Omental fat pad (tissue), 3 donors: ENCODE measurements at regions not wholly inside any gene's neighbourhood (a gene's known extent, or its start where the extent isn't known, plus 50 kb on each side); places are given as distances from the start of the nearest gene placed in this dataset.

Experiments used
- ATAC-seq: fragments of 150-250 bp; one replicate; pipeline ENCODE4 v1.9.1; 2016; ENCODE audit warnings: mild to moderate bottlenecking, moderate library complexity; ENCODE audit not compliant: low FRiP score
- DNase-seq: peaks from one replicate; pipeline ENCODE4 v3.0.0-alpha.2; 2019; ENCODE audit warnings: low spot score
- TF ChIP-seq, protein P1 (sequence below), 3 donors: fragments of 450-650 bp; IDR thresholded peaks; one replicate each; pipeline ENCODE4 v1.5.1; 2016 to 2017; ENCODE audit warnings: antibody characterized with exemption in 3 of 3, mild to moderate bottlenecking in 3 of 3, moderate library complexity in 2 of 3

DNA sequence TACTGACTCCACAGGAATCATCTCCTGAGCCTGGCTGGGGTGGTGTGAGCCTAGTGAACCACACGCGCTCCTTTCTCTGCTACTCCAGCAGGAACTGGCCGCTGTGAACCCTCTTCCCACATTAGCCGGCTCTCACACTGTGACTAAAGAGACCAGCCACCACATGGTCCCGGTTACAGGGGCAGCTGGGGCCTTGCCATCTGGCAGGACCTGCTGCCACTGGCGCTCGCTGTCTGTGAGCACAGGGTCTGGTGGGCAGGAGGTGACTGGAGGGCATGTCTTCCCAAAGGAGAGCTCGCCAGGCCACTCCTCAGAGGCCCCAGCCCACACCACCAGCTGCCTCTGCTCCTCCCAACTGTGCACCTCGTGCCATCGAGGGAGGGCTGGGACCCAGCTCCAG lies 99.3 kb downstream of the SINHCAF start:
- no peak for ATAC-seq
- DNase-seq, result no peak
- TF ChIP-seq, protein P1, sequence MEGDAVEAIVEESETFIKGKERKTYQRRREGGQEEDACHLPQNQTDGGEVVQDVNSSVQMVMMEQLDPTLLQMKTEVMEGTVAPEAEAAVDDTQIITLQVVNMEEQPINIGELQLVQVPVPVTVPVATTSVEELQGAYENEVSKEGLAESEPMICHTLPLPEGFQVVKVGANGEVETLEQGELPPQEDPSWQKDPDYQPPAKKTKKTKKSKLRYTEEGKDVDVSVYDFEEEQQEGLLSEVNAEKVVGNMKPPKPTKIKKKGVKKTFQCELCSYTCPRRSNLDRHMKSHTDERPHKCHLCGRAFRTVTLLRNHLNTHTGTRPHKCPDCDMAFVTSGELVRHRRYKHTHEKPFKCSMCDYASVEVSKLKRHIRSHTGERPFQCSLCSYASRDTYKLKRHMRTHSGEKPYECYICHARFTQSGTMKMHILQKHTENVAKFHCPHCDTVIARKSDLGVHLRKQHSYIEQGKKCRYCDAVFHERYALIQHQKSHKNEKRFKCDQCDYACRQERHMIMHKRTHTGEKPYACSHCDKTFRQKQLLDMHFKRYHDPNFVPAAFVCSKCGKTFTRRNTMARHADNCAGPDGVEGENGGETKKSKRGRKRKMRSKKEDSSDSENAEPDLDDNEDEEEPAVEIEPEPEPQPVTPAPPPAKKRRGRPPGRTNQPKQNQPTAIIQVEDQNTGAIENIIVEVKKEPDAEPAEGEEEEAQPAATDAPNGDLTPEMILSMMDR (IDR thresholded peaks at IDR 0.05), result no peak

DNA sequence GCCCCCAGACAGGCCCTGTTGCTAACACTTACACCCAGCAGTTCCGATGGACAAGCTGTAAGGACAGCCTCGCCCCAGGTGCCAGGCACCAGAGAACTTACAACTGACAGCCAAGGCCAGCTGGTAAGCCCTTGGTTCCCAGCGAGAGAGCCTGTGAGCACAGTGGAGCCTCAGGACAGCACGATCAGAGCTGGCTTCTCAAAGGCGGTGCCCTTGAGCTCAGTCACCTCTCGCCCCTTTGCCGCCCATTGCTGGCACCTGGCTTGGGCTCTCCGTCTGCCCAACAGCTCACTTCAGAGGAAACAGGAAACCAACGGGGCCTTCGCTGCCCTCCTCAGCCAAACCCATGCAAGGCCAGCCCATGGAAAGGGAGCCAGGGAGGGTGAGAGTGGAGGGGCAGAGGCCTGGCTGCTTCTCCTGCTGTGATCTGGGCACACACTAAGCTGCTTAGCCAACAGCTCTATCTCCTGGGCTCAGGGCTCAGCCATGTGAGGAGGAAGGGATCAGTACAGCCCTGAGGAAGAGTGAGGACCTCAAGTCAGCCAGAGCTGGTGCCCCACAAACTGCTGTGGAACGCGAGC lies 98.5 kb downstream of the SINHCAF start:
- ATAC-seq, result no peak
- no peak for DNase-seq
- TF ChIP-seq, protein P1 (IDR thresholded peaks at IDR 0.05), result no peak

DNA sequence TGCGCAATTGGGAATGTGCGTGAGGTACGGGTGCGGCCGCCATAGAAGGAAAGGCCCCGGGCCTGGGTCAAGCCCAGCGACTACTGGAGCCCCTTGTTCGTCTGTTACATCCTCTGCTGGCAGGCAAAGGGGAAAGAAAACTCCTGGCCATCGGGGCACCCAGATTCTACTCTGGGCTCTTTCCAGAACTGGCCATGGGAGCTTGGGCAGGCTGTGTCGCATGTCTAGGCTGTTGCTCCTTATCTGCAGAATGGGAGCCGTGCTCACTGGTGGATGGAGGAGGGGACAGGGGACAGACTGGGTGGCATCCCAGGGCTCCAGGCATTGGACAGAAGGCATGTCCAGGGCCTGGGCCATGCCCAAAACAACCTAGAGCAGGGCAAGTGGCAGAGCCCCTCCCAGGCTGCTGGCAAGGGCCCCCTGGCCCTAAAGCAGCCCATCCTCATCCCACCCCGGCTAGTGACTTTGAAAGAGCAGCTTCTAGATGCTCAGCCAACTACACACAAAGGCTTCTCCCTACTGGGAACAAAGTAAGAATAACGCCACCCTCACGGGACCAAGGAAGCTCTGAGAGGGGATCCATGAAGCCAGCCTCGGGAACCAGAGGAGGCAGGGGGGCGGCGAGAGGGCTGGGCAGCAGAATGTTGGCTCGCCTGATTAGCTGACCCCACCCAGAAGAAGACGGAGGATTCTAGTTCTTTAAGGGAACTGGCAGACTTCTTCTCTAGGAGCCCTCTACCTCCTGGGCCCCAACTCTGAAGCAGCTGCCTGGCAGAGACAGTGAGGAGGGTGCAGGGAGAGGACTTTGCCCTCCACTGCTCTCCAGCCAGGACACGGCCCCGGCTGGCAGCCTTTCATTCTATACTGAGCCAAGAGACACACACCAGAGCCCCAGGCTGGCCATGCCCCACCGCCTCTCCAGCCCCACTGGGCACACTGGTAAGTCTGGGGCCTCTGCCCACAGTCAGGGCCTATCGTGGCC lies 96.8 kb downstream of the SINHCAF start:
- ATAC-seq (no peak), DNase-seq (no peak)
- TF ChIP-seq, protein P1 (IDR thresholded peaks at IDR 0.05), result no peak

DNA sequence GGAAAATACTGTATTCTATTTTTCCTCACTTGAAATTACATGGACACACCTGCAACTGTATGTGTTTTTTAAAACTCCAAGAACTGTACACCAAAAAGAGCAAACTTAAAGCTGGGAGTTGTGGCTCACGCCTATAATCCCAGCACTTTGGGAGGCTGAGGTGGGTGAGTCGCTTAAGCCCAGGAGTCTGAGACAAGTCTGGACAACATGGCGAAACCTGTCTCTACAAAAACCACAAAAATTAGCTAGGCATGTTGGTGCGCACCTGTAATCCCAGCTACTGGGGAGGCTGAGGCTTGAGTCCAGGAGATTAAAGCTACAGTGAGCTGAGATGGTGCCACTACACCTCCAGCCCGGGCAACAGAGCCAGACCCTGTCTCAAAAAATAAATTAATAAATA lies 95.9 kb downstream of the SINHCAF start:
- no peak for ATAC-seq
- DNase-seq, result no peak
- TF ChIP-seq, protein P1 (IDR thresholded peaks at IDR 0.05), result no peak
